ENCODE measurements at regions not wholly inside any gene's neighbourhood (a gene's known extent, or its start where the extent isn't known, plus 50 kb on each side); places are given as distances from the start of the nearest gene placed in this dataset.

DNA sequence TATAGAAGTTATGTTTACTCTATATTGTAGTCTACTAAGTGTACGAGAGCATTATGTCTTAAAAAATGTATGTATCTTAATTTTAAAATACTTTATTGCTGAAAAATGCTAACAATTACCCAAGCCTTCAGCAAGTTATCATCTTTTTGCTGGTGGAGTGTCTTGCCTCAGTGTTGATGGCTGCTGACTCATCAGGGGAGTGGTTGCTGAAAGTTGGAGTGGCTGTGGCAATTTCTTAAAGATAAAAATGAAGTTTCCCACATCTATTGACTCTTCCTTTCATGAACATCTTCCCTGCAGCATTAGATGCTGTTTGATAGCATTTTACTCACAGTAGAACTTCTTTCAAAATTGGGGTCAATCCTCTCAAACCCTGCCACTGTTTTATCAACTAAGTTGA is 95.8 kb downstream of the CDC7 start:
- no peak overlapping the region for H3K27ac ChIP-seq
- no peak for TF ChIP-seq CTCF (IDR thresholded peaks at IDR 0.05)
- TF ChIP-seq ZFX (IDR thresholded peaks at IDR 0.05; ENCODE audit: borderline replicate concordance) = no peak

DNA sequence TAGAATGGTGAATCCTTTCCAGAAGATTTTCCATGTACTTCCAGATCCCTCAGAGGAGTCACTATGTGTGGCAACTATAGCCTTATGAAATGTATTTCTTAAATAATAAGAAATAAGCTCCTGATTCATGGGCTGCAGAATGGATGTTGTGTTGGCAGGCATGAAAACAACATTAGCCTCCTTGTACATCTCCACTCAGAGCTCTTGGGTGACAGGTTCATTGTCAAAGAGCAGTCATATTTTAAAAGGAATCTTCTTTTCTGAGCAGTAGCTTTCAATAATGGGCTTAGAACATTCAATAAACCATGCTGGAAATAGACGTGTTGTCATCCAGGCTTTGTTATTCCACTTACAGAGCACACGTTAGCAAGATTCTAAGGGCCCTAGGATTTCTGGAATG is 96.6 kb downstream of the CDC7 start:
- H3K27ac ChIP-seq = no peak overlapping the region

DNA sequence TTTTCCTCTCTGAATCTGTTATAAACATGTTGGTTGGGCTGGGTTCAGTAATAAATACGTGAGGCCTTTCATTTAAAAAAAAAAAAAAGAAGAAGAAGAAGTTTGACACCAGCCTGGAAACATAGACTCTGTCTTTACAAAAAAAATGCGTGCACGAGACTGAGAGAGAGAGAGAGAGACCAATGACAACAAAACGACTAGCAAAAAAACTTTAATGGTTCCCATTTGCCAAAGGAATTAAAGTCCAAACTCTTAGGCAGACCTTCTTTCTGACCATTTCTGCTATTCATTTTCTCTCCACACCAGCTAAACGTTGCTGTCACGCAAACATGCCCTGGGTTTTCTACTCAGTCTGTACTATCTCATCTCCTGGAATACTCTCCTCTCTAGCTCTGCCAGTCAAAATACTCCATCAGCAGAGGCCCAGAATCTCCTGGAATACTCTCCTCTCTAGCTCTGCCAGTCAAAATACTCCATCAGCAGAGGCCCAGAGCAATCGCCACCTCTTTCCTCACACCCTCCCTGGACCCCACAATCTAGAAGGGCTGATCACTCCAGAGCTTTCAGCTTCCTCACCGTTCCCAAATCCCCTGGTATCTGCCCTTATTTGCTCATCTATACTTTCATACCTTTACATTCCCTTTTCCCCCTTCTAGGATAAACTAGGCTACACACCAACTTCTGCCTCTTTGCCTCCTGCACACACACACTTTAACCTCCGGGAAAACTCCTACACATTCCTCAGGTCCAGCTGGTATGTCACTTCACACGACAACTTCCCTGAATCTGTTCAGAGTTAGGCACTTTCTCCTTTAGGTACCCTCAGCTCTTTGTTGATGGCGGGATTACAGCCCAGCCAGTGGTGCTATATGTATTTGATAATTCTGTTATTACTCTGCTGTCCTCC is 100.0 kb downstream of the CDC7 start:
- no peak overlapping the region for H3K27ac ChIP-seq
- TF ChIP-seq CTCF (IDR thresholded peaks at IDR 0.05) = no peak
- TF ChIP-seq ZFX (IDR thresholded peaks at IDR 0.05; ENCODE audit: borderline replicate concordance) = no peak

More for the DNA sequence above, 96.6 kb downstream of the CDC7 start:
- TF ChIP-seq ZFX (IDR thresholded peaks at IDR 0.05; ENCODE audit: borderline replicate concordance) (no peak), CTCF (IDR thresholded peaks at IDR 0.05) (no peak)

GRCh38 chr1:91601554-91602376 is 101.1 kb downstream of the CDC7 start:
- TF ChIP-seq ZFX (IDR thresholded peaks at IDR 0.05; ENCODE audit: borderline replicate concordance) (no peak), CTCF (IDR thresholded peaks at IDR 0.05) (no peak)
- no peak overlapping the region for H3K27ac ChIP-seq

GRCh38 chr1:91603409-91603808 is 102.8 kb downstream of the CDC7 start:
- H3K27ac ChIP-seq = no peak overlapping the region
- TF ChIP-seq CTCF (IDR thresholded peaks at IDR 0.05) (no peak), ZFX (IDR thresholded peaks at IDR 0.05; ENCODE audit: borderline replicate concordance) (no peak)

DNA sequence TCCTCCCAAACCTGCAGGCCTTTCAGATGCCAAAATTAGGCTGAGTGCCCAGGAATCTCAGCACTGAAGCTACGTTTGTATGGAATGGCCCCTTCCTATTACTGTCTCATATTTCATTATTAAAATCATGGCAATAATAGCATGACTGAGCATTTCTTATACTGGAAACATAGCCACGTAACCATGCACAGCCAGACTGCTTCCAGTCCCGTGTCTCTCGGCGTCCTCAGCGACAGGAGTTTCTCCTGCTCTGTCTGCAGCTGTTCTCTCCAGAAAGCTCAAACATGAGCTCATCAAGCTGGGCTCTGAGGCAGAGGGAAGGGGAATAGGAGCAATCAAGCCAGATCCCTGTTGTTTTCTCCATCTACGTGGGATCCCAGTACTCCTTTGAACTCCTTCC is 104.0 kb downstream of the CDC7 start:
- TF ChIP-seq CTCF (IDR thresholded peaks at IDR 0.05) (no peak), ZFX (IDR thresholded peaks at IDR 0.05; ENCODE audit: borderline replicate concordance) (no peak)
- no peak overlapping the region for H3K27ac ChIP-seq

GRCh38 chr1:91605566-91605965 is 104.9 kb downstream of the CDC7 start:
- H3K27ac ChIP-seq = no peak overlapping the region
- TF ChIP-seq ZFX (IDR thresholded peaks at IDR 0.05; ENCODE audit: borderline replicate concordance) (no peak), CTCF (IDR thresholded peaks at IDR 0.05) (no peak)

All from 22Rv1 (cell line).